K562 (cell line): ENCODE measurements at regions not wholly inside any gene's neighbourhood (a gene's known extent, or its start where the extent isn't known, plus 50 kb on each side); places are given as distances from the start of the nearest gene placed in this dataset.

ENCODE experiments used
- ATAC-seq: fragments of 200-7000 bp; cut with Tn5 transposase; 3 replicates; pipeline ENCODE4 v1.9.1; 2020; ENCODE audit warnings: moderate library complexity
- BruUV-seq: library from RNA; stranded (reverse); fragments of 400-500 nt; replicated peaks from 2 replicates; lab custom pipeline; 2021; lab: Mats Ljungman, UMichigan
- CTCF ChIA-PET: fragments of 300-600 bp; formaldehyde crosslinking; extraction: SDS; loops from one replicate; lab custom pipeline; 2021; ENCODE audit warnings: low intra/inter-chr PET ratio; lab: Yijun Ruan, JAX
- POLR2A ChIA-PET: fragments of 300-600, 350-650 bp; sonication (Branson Sonifier 250); formaldehyde crosslinking; extraction: SDS; loops from one replicate; lab custom pipeline; 2021; ENCODE audit warnings: antibody characterized with exemption, inconsistent platforms; lab: Yijun Ruan, JAX
- DNase-seq, 4 experiments: peaks; one replicate each; pipeline versions ENCODE4 v3.0.0 to v3.0.0-alpha.2; 2011 to 2018; ENCODE audit warnings: low spot score in 3 of 4, mixed read lengths in 3 of 4; ENCODE audit errors: extremely low read depth in 1 of 4
- FAIRE-seq: peaks from 2 replicates; lab custom pipeline; 2011; peaks lifted over from hg19 to GRCh38; lab: Jason Lieb, UNC
- H2AFZ ChIP-seq: 2 replicates; pipeline ENCODE4 v1.6.0; 2011; ENCODE audit warnings: low read depth, low read length, control low read depth, inconsistent platforms
- H3K27ac ChIP-seq: fragments of 200-600 bp; 3 replicates; pipeline ENCODE4 v1.8.0; 2011; ENCODE audit warnings: low read depth, mild to moderate bottlenecking, control low read depth, inconsistent platforms, low read length, moderate library complexity, mixed read lengths; ENCODE audit errors: extremely low read depth
- H3K27me3 ChIP-seq, 2 experiments: fragments of 300-600 bp in 1 of 2; 2 replicates in 1 of 2; 3 replicates in 1 of 2; pipeline versions ENCODE4 v1.6.0 to v1.8.0; 2011; ENCODE audit warnings: inconsistent platforms in 2 of 2, low read length in 2 of 2, mild to moderate bottlenecking in 1 of 2, mixed read lengths in 1 of 2, moderate library complexity in 1 of 2; ENCODE audit not compliant: control insufficient read depth in 2 of 2, insufficient read depth in 2 of 2
- H3K36me3 ChIP-seq: fragments of 300-600 bp; 3 replicates; pipeline ENCODE4 v1.8.0; 2011; ENCODE audit warnings: mild to moderate bottlenecking, low read length, inconsistent platforms; ENCODE audit not compliant: control insufficient read depth, insufficient read depth
- H3K4me1 ChIP-seq, 2 experiments: fragments of 200-600 bp in 1 of 2; replicated peaks in 1 of 2; 2 replicates in 1 of 2; 3 replicates in 1 of 2; pipeline versions ENCODE4 v1.5.1 to v1.8.0; 2011; ENCODE audit warnings: inconsistent platforms in 2 of 2, low read length in 2 of 2, mild to moderate bottlenecking in 1 of 2, mixed read lengths in 1 of 2, moderate library complexity in 1 of 2; ENCODE audit not compliant: control insufficient read depth in 2 of 2, insufficient read depth in 2 of 2
- H3K4me2 ChIP-seq: 2 replicates; pipeline ENCODE4 v1.6.1; 2011; ENCODE audit warnings: low read length, control low read depth, inconsistent platforms, mixed read lengths; ENCODE audit not compliant: insufficient read depth
- H3K4me3 ChIP-seq: fragments of 200-600 bp; sonication (generic), shearing (Covaris generic); 2 replicates; pipeline ENCODE4 v1.5.1; 2016; ENCODE audit warnings: control low read depth, inconsistent platforms
- H3K79me2 ChIP-seq: fragments of 200-600 bp; 3 replicates; pipeline ENCODE4 v1.8.0; 2011; ENCODE audit warnings: low read length, inconsistent platforms; ENCODE audit not compliant: control insufficient read depth, insufficient read depth
- H3K9ac ChIP-seq, 2 experiments: 2 replicates each; pipeline versions ENCODE4 v1.6.0 to v1.6.1; 2011; ENCODE audit warnings: low read depth in 2 of 2, low read length in 2 of 2, control low read depth in 1 of 2, inconsistent platforms in 1 of 2, mild to moderate bottlenecking in 1 of 2, mixed read lengths in 1 of 2; ENCODE audit not compliant: insufficient read depth in 1 of 2
- H3K9me1 ChIP-seq: one replicate; pipeline ENCODE4 v1.6.0; 2011; ENCODE audit warnings: inconsistent platforms, mild to moderate bottlenecking, low read length, moderate library complexity; ENCODE audit not compliant: control insufficient read depth, insufficient read depth
- H3K9me3 ChIP-seq: replicated peaks from 2 replicates; pipeline ENCODE4 v1.5.1; 2011; ENCODE audit warnings: low read depth, low read length, inconsistent platforms; ENCODE audit not compliant: control insufficient read depth, insufficient read depth
- H4K20me1 ChIP-seq: replicated peaks from 2 replicates; pipeline ENCODE4 v1.6.1; 2011; ENCODE audit warnings: low read length, inconsistent platforms, mixed read lengths; ENCODE audit not compliant: control insufficient read depth, insufficient read depth
- FUS ChIP-seq: fragments of 200-400 bp; formaldehyde crosslinking; optimal IDR thresholded peaks from 2 replicates; pipeline ENCODE3; 2017; ENCODE audit warnings: low read depth, low read length
- RBM17 ChIP-seq: fragments of 200-400 bp; formaldehyde crosslinking; IDR thresholded peaks from 2 replicates; pipeline ENCODE4 v1.6.1; 2017; ENCODE audit warnings: low read depth, mild to moderate bottlenecking, low read length, borderline replicate concordance
- WGBS: fragments of 100-300 bp; shearing (Covaris generic); methylation state at CpG from one replicate; pipeline ENCODE4 v1.1.6; 2016; ENCODE audit warnings: low coverage, mixed read lengths; ENCODE audit not compliant: insufficient coverage; ENCODE audit errors: missing lambda C conversion rate; 5-methylcytosine and 5-hydroxymethylcytosine counted together
- in situ Hi-C: fragments of 300-500 bp; cut with MboI; formaldehyde crosslinking; loops from 4 replicates; pipeline ENCODE4 v1.15.0; 2018; ENCODE audit warnings: inconsistent platforms, mixed read lengths
- intact Hi-C: fragments of 100-400 bp; cut with micrococcal nuclease; formaldehyde crosslinking; loops from 2 replicates; pipeline ENCODE4 v1.14.2; 2022
- TF ChIP-seq, protein P1 (sequence below): fragments of 250-450 bp; sonication (Bioruptor Pico); IDR thresholded peaks from 2 replicates; pipeline ENCODE4 v1.4.0; 2020; ENCODE audit warnings: mild to moderate bottlenecking
- TF ChIP-seq, protein P2 (sequence below), 2 experiments: fragments of 450-650 bp in 1 of 2; sonication (generic) in 1 of 2; formaldehyde crosslinking; conservative IDR thresholded peaks; 2 replicates each; pipeline versions ENCODE4 v1.4.0 to v1.8.1; 2020 to 2022; ENCODE audit warnings: mild to moderate bottlenecking in 1 of 2, missing genetic modification reagents in 1 of 2

DNA sequence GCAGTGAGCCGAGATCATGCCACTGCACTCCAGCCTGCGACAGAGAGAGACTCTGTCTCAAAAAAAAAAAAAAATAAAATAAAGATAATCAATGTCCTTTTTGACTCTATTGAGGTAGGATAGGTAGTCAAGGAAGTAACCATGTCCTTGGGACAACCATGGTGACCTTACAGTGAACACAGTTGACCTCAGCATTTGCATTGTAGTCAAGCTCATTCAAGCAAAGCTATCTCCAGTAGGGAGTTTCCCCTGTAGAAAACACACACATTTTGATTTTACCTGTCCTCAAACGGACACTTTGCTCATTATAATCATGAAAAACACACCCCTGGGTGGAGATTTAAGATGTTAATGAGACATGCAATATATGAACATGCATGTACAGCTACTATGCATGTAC is 171.7 kb downstream of the KIF20B start:
- H3K27me3 ChIP-seq, result no peaks in the 10 kb centered on the region
- no peaks in the 10 kb centered on the region for H3K79me2 ChIP-seq
- no peak overlapping the region for H3K27ac ChIP-seq
- no peaks in the 10 kb centered on the region for H4K20me1 ChIP-seq
- in situ Hi-C loops, result no loop called here
- BruUV-seq, result no TSS peak
- no peaks in the 10 kb centered on the region for H3K36me3 ChIP-seq
- H2AFZ ChIP-seq, result no peak overlapping the region
- ATAC-seq (no peak), FAIRE-seq (no peak), DNase-seq (no peak)
- no peak overlapping the region for H3K9ac ChIP-seq
- no peaks in the 10 kb centered on the region for H3K4me1 ChIP-seq
- no peak overlapping the region for H3K4me3 ChIP-seq
- CTCF ChIA-PET, result no interaction called here
- TF ChIP-seq, protein P1, sequence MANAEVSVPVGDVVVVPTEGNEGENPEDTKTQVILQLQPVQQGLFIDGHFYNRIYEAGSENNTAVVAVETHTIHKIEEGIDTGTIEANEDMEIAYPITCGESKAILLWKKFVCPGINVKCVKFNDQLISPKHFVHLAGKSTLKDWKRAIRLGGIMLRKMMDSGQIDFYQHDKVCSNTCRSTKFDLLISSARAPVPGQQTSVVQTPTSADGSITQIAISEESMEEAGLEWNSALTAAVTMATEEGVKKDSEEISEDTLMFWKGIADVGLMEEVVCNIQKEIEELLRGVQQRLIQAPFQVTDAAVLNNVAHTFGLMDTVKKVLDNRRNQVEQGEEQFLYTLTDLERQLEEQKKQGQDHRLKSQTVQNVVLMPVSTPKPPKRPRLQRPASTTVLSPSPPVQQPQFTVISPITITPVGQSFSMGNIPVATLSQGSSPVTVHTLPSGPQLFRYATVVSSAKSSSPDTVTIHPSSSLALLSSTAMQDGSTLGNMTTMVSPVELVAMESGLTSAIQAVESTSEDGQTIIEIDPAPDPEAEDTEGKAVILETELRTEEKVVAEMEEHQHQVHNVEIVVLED, result no peak
- TF ChIP-seq, protein P2, sequence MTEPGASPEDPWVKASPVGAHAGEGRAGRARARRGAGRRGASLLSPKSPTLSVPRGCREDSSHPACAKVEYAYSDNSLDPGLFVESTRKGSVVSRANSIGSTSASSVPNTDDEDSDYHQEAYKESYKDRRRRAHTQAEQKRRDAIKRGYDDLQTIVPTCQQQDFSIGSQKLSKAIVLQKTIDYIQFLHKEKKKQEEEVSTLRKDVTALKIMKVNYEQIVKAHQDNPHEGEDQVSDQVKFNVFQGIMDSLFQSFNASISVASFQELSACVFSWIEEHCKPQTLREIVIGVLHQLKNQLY (CRISPR knock-in tag; conservative IDR thresholded peaks at IDR 0.05), result no peak
- TF ChIP-seq FUS (no peak), RBM17 (no peak)
- no peaks in the 10 kb centered on the region for H3K9me1 ChIP-seq
- H3K9me3 ChIP-seq, result no peaks in the 10 kb centered on the region
- WGBS, result 0% methylated on average over 2 of the region's 3 CpGs
- POLR2A ChIA-PET, result no interaction called here
- intact Hi-C loops, result no loop called here
- no peak overlapping the region for H3K4me2 ChIP-seq
